ENCODE measurements at regions not wholly inside any gene's neighbourhood (a gene's known extent, or its start where the extent isn't known, plus 50 kb on each side); places are given as distances from the start of the nearest gene placed in this dataset.

GRCh38 chr3:41106691-41107090, 92.6 kb upstream of the CTNNB1 start:
- H3K9ac ChIP-seq (ENCODE audit: insufficient read depth in 1 of 2, low read length in 2 of 2) = no peak overlapping the region
- WGBS, 2 donors = 83 to 84% methylated on average over 2 of the region's 2 CpGs
- no peak for ATAC-seq (ENCODE audit: insufficient read depth, low FRiP score)

GRCh38 chr3:41111011-41111410, 88.3 kb upstream of the CTNNB1 start:
- Histone ChIP-seq H3K4me1 (ENCODE audit: control insufficient read depth in 5 of 5, insufficient read depth in 5 of 5, low read length in 5 of 5) (no peaks in the 10 kb centered on the region), H3K9me3 (ENCODE audit: control insufficient read depth in 4 of 4, insufficient read depth in 3 of 4, low read length in 3 of 4) (peaks cover 0 to 2% (median 0%) of the 10 kb centered on the region in 4 donors), H3K9ac (ENCODE audit: insufficient read depth in 1 of 2, low read length in 2 of 2) (no peak overlapping the region), H3K4me3 (no peak overlapping the region), H3K27ac (ENCODE audit: low read depth in 1 of 2, low read length in 1 of 2) (no peak overlapping the region), H3K27me3 (ENCODE audit: control insufficient read depth in 3 of 3, insufficient read depth in 3 of 3, low read length in 2 of 3) (no peaks in the 10 kb centered on the region), H3K36me3 (ENCODE audit: control insufficient read depth in 4 of 4, insufficient read depth in 4 of 4, low read length in 4 of 4) (no peaks in the 10 kb centered on the region)
- no peak for ATAC-seq (ENCODE audit: insufficient read depth, low FRiP score)
- TF ChIP-seq, protein P1, sequence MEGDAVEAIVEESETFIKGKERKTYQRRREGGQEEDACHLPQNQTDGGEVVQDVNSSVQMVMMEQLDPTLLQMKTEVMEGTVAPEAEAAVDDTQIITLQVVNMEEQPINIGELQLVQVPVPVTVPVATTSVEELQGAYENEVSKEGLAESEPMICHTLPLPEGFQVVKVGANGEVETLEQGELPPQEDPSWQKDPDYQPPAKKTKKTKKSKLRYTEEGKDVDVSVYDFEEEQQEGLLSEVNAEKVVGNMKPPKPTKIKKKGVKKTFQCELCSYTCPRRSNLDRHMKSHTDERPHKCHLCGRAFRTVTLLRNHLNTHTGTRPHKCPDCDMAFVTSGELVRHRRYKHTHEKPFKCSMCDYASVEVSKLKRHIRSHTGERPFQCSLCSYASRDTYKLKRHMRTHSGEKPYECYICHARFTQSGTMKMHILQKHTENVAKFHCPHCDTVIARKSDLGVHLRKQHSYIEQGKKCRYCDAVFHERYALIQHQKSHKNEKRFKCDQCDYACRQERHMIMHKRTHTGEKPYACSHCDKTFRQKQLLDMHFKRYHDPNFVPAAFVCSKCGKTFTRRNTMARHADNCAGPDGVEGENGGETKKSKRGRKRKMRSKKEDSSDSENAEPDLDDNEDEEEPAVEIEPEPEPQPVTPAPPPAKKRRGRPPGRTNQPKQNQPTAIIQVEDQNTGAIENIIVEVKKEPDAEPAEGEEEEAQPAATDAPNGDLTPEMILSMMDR (IDR thresholded peaks at IDR 0.05; ENCODE audit: control extremely low read depth, extremely low read depth) = no peak
- 87 to 92% methylated on average over 2 of the region's 2 CpGs for WGBS, 2 donors
- no peak for DNase-seq

More at GRCh38 chr3:41106691-41107090, 92.6 kb upstream of the CTNNB1 start:
- H3K4me1 ChIP-seq (ENCODE audit: control insufficient read depth in 5 of 5, insufficient read depth in 5 of 5, low read length in 5 of 5) = peaks cover 0 to 3% (median 0%) of the 10 kb centered on the region in 5 donors
- H3K27ac ChIP-seq (ENCODE audit: low read depth in 1 of 2, low read length in 1 of 2) = no peak overlapping the region
- H3K36me3 ChIP-seq (ENCODE audit: control insufficient read depth in 4 of 4, insufficient read depth in 4 of 4, low read length in 4 of 4) = no peaks in the 10 kb centered on the region
- no peaks in the 10 kb centered on the region for H3K27me3 ChIP-seq (ENCODE audit: control insufficient read depth in 3 of 3, insufficient read depth in 3 of 3, low read length in 2 of 3)
- peaks cover 0 to 2% (median 0%) of the 10 kb centered on the region in 4 donors for H3K9me3 ChIP-seq (ENCODE audit: control insufficient read depth in 4 of 4, insufficient read depth in 3 of 4, low read length in 3 of 4)
- no peak overlapping the region for H3K4me3 ChIP-seq
- DNase-seq = no peak
- TF ChIP-seq, protein P1 (IDR thresholded peaks at IDR 0.05; ENCODE audit: control extremely low read depth, extremely low read depth) = no peak

DNA sequence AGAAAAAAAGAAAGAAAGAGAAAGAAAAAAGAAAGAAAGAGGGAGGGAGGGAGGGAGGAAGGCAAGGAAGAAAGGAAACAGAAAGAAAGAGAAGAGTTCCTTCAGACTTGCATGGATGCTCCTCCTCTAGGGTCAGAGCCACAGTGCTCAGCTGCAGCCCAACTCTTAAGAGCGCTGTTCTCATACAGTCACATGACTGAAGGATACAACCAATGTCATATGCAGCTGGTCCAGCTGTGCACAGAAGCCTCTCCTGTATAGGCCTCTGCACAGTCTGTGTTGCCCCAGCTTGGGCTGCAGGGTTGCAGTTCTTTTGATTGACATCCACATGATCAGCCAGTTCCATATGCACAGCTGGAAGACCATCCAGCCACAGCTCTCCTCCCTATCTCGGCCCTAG, 86.8 kb upstream of the CTNNB1 start:
- Histone ChIP-seq H3K36me3 (ENCODE audit: control insufficient read depth in 4 of 4, insufficient read depth in 4 of 4, low read length in 4 of 4) (no peaks in the 10 kb centered on the region), H3K27me3 (ENCODE audit: control insufficient read depth in 3 of 3, insufficient read depth in 3 of 3, low read length in 2 of 3) (no peaks in the 10 kb centered on the region), H3K9ac (ENCODE audit: insufficient read depth in 1 of 2, low read length in 2 of 2) (no peak overlapping the region), H3K9me3 (ENCODE audit: control insufficient read depth in 4 of 4, insufficient read depth in 3 of 4, low read length in 3 of 4) (peaks cover 0 to 2% (median 0%) of the 10 kb centered on the region in 4 donors), H3K4me1 (ENCODE audit: control insufficient read depth in 5 of 5, insufficient read depth in 5 of 5, low read length in 5 of 5) (peaks cover 0 to 8% (median 4%) of the 10 kb centered on the region in 5 donors), H3K4me3 (no peak overlapping the region), H3K27ac (ENCODE audit: low read depth in 1 of 2, low read length in 1 of 2) (no peak overlapping the region)
- DNase-seq = no peak
- WGBS, 2 donors = 92 to 93% methylated on average over 2 of the region's 2 CpGs
- TF ChIP-seq, protein P1 (IDR thresholded peaks at IDR 0.05; ENCODE audit: control extremely low read depth, extremely low read depth) = no peak
- ATAC-seq (ENCODE audit: insufficient read depth, low FRiP score) = no peak

- ATAC-seq (ENCODE audit: insufficient read depth, low FRiP score) (no peak), DNase-seq (no peak)
- Histone ChIP-seq H3K36me3 (ENCODE audit: control insufficient read depth in 4 of 4, insufficient read depth in 4 of 4, low read length in 4 of 4) (no peaks in the 10 kb centered on the region), H3K4me1 (ENCODE audit: control insufficient read depth in 5 of 5, insufficient read depth in 5 of 5, low read length in 5 of 5) (peaks cover 0 to 11% (median 7%) of the 10 kb centered on the region in 5 donors), H3K9ac (ENCODE audit: insufficient read depth in 1 of 2, low read length in 2 of 2) (no peak overlapping the region), H3K27me3 (ENCODE audit: control insufficient read depth in 3 of 3, insufficient read depth in 3 of 3, low read length in 2 of 3) (no peaks in the 10 kb centered on the region), H3K4me3 (no peak overlapping the region), H3K9me3 (ENCODE audit: control insufficient read depth in 4 of 4, insufficient read depth in 3 of 4, low read length in 3 of 4) (peaks cover 0 to 2% (median 0%) of the 10 kb centered on the region in 4 donors), H3K27ac (ENCODE audit: low read depth in 1 of 2, low read length in 1 of 2) (no peak overlapping the region)
- 90 to 98% methylated on average over 4 of the region's 4 CpGs for WGBS, 2 donors
- TF ChIP-seq, protein P1 (IDR thresholded peaks at IDR 0.05; ENCODE audit: control extremely low read depth, extremely low read depth) = no peak
These were observed 84.2 kb upstream of the CTNNB1 start for GRCh38 chr3:41115069-41115468.

Measured in lung (tissue), 11 donors.